GM19043 (cell line): ENCODE measurements at regions not wholly inside any gene's neighbourhood (a gene's known extent, or its start where the extent isn't known, plus 50 kb on each side); places are given as distances from the start of the nearest gene placed in this dataset.

Experiments
- ATAC-seq: cut with Tn5 transposase; IDR thresholded peaks from one replicate; pipeline ENCODE4 v1.9.1; 2021; ENCODE audit warnings: low read depth; ENCODE audit not compliant: unreplicated experiment

- no peak for ATAC-seq
Observed at GRCh38 chr21:17441370-17441769, 71.5 kb upstream of the CXADR start.

GRCh38 chr21:17442165-17442564 is 70.7 kb upstream of the CXADR start:
- ATAC-seq = no peak

DNA sequence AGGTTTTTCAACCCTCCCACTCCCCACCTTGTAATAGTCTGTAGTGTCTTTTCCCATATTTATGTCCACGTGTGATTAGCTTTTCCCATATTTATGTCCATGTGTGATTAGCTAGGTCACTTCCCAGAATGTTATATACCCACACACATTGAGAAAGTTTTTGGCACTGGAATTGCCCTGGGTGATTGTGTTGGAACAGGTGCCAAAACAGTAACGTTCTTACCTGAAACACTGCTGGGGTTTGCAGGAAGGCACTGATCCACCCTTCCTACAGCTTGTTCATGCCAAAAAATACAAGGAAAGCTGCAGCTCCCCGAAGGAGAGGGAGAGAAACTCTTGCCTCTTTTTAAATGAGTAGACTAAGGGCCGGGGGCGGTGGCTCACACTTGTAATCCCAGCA is 68.0 kb upstream of the CXADR start:
- ATAC-seq = no peak

GRCh38 chr21:17446737-17447136 is 66.1 kb upstream of the CXADR start:
- ATAC-seq = no peak

DNA sequence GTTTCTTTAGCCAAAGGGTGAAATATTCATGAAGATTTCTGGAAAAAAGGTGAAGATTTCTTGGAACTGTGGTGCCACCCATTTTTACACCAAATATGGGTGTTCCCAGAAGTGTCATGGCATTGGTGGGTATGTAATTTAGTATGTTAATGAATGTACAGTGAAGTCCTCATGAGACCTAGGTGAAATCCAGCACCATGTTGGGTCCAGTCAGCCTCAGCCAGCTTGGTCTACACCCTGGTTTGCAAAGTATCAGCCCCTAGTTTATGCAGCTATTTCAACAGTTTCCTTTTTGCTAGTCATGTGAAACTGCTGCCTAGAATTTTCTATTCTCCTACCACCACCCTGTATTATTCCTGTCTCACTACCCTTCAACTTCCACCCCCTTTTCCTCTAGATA is 63.1 kb upstream of the CXADR start:
- ATAC-seq = no peak

DNA sequence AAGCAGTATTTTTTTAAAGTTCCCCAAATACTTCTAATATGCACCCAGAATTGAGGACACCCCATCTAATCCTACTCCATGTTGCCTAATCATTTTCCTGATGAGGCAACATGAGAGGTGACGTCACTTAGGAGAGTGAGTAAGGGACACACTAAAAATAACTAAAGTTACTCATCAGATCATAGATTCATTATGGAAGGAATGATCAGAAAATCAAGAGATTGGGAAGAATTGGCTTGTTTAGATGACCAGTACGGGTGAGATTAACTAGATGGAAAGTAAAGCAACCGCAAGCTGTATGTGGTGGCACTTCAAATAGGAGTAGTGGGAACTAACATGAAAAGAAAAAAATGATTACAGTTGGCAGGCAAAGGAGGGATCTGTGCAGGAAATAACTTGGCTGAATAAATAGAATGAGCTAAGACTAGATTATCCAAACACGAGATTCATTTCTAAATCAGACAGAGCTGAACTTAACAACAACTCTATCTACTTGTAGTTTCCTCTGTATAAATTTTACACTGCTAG is 61.4 kb upstream of the CXADR start:
- ATAC-seq = no peak

DNA sequence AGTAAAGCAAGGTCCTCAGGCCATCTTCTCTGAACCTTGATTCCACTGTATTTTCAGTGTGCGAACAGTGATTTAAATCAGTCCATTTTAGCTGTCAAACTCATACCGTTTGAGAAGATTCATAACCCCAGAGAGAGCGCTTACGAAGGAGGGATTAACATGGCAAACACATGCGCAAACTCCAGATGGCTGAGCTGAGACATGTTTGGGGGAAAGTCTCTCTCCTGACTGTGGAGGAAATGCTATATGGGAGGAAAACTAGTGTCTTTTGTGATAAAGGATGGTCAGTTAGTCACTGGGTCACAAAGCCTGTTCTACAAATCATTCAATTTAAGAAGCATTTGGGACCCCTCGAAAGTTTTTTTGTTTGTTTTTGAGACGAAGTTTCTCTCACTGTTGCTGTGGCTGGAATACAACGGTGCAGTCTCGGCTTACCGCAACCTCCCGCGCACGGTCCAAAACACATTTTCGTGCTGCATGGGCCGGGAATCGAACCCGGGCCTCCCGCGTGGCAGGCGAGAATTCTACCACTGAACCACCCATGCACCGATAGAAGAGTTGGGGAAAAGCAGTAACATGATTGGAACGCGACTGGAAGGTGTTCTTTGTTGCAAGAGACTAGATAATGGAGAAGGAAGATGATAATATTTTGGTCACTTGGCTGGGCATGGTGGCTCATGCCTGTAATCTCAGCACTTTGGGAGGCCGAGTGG is 58.4 kb upstream of the CXADR start:
- ATAC-seq = no peak

DNA sequence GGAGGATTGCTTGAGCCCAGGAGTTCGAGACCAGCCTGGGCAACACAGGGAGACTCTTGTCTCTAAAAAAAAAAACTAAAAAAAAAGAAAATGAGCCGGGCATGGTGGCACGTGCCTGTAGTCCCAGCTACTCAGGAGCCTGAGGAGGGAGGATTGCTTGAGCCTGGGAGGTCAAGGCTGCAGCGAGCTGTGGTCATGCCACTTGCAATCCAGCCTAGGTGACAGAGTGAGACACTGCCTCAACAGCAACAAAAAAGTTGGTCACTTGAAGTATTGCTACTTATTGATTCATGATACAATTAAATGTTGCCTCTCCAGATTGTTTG is 57.9 kb upstream of the CXADR start:
- no peak for ATAC-seq

DNA sequence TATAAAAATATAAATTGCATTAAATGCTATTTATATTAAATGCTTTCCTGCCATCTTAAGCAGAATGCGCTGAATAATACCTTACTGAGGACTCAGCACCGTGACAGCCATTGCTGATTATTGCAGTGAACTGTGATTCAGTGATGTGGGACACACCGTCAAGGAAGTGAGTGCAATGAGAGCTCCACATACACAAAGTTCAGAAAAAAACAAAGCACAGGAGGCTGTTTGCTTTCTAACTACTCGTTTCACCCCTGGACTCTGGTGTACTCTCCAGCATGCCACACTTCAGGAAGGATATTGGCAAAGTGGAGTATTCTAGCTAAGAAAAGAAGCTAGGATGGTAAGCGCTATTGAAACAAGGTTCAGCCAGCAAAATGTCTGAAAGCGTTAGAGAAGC is 57.4 kb upstream of the CXADR start:
- ATAC-seq = no peak

GRCh38 chr21:17458279-17458678 is 54.6 kb upstream of the CXADR start:
- ATAC-seq = no peak

GRCh38 chr21:17460094-17460493 is 52.7 kb upstream of the CXADR start:
- ATAC-seq = no peak

GRCh38 chr21:17461014-17461413 is 51.8 kb upstream of the CXADR start:
- no peak for ATAC-seq

- no peak for ATAC-seq
Observed at GRCh38 chr21:17461582-17461981, 51.3 kb upstream of the CXADR start.

- no peak for ATAC-seq
Observed at GRCh38 chr21:17462276-17462981, 50.4 kb upstream of the CXADR start.
